A172 (cell line): ENCODE measurements at regions not wholly inside any gene's neighbourhood (a gene's known extent, or its start where the extent isn't known, plus 50 kb on each side); places are given as distances from the start of the nearest gene placed in this dataset.

Source experiments
- DNase-seq: peaks from one replicate; pipeline ENCODE4 v3.0.0-alpha.2; 2015; ENCODE audit warnings: low spot score

DNA sequence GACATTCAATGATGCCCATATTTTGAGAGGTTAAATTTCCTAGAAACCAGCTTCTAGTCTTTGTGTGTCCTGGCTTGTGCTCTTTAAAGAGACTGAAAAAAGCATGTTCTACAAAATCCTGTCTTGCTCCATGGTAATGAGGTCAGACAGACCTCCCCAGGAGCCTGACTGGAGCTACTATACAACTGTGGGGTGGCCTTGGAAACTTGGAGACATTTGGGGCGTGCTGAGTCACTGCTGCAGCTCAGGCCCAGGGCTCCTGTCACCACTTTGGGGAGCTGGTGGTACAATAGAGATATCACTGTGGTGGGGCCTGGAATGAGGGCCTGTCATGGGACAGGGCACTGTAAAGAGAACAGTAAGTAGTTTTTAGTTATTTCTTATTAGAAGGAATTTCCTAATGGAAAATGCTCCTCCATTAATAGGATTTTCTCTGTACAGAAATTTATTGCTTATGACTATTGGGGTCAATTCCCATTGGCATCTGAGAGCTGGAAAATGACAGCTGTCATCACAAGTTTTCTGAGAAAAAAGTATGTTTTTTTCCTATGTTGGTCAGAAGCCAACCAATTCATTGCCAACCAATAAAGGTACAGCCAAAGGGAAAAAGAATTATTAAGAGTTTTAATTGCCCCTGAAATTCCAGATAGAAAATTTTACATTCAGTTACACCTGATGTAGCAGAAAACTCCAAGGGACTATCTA, 207.4 kb upstream of the JADE1 start:
- peak; percentile 22 for DNase-seq

DNA sequence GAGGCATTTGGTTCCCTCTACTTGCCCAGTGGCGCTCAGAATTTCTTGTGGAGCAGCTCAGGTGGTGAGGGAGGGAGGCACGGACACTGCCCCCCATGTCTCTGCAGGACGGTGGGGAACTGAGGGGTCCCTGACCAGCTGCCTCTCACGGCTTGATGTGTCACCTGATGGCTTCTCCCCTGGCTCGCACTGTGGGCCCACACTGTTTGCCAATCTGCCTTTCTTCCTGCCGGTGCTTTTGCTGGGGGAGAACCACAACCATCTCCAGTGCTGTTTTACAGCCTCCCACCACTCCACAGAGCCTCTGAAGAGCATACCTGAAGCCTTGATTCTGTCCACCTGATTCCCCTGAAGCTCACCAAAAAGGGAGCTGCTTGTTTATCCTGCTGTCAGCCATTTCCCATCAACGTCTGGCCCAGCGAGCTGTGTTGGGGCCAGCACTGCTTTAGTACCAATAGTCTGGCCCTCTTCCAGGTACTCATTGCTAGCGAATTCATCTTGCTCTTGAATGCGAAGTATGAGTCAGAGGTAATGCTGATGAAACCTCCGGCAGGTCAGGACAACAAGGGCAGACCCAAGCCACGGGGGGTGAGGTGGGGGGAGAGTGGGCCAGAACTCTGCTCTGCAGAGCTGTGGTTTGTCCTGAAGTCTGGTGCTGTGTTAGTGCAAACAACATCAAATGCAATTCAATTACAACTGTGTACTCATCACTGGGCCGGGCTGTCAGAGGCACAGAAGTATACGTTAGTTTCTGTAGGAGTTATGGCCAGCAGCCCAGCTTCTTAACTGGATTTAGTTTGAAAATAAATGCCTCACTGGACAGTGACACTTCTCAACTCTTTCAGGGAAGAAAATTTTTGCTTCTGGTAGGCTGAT, 208.3 kb upstream of the JADE1 start:
- DNase-seq = peak; percentile 88

DNA sequence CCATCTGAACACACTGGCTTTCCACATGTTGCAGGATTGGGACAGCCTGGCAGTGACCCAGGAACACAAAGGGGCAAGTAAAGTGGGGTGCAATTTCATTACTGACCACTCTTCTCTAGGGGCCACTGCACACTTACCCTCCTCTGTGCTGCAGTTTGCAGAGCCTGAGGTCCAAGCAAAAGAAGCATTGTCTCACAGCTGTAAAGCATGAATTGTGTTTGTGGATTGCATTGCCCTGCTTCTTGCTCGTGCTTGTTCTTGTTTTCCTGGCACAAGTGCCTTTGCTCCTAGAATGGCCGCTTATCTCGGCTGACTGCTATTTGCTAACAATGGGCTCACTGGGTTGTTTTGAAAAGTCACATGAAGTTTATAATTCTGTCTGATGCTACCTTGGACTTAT, 209.1 kb upstream of the JADE1 start:
- no peak for DNase-seq

DNA sequence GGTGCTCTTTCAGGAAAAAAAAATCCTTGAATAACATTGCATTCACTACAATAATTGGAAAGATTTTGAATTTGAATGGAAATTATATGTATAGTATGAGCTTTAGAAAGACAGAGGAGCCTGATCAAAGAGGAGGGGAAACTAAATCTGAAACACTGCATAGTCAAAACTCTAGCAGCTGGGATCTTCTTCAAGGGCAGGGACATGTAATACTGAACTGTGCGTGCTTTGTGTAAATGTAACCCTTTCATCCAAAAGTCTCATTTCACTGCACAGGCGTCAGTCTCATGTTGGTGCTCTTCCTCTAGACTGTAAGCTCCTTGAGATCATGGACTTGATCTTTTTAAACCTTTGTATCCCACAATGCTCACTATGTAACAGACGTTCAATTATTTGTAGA, 212.0 kb upstream of the JADE1 start:
- DNase-seq = no peak

DNA sequence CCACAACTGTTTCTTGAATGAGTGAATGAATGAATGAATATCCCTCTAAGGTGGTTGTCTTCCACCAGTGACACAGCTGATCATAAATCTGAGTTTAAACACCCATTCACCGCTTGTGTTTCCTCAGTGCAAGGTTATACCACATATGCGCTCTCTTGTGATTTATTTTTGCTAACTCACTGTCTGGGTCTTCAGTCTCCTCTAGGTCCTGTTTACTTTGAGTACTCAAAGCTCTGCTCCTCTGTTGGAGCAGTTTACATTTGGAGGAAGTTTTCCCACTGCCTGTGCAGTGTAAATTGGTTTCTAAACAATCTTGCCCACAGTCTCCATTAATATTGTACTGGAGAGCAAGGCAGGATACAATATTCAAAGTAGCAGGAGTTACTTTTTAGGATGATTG, 212.6 kb upstream of the JADE1 start:
- DNase-seq = no peak

DNA sequence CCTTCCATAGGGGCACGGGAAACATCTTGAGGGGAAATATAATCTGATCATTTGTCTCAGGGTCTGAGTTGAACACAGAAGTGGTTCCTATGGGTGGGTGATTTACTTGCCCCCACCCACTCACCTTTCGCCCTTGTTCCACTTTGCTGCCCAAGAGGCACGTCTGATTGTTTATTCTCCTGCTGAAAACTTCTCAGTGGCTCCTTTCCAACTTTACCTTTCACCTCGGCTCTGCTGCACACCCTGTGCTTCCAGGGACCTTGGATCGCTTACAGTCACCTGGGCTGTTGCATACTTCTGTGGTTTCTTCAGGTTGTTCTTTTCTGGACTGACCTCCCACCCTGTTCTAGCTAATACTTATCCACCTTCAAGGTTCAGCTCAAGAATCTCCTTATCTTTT, 213.4 kb upstream of the JADE1 start:
- DNase-seq = no peak

DNA sequence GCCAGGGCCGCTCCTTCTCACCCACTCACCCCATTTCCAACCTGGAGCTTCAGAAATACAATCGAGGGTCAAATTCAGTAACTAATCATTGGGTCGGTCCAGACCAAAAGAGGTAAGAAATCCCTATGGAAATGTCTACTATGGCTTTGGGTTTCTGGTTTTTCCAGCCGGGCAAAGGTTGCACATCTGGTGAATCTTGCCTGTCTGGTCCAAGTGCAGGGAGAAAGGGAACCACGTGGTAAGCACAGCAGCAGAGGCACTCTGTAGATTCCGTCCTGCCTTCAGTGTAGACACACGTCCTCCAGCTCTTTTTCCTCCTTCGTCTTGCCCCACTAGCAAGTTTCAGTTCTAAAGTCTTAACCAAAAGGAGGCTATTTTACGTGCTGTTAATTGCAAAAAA, 218.0 kb upstream of the JADE1 start:
- no peak for DNase-seq

DNA sequence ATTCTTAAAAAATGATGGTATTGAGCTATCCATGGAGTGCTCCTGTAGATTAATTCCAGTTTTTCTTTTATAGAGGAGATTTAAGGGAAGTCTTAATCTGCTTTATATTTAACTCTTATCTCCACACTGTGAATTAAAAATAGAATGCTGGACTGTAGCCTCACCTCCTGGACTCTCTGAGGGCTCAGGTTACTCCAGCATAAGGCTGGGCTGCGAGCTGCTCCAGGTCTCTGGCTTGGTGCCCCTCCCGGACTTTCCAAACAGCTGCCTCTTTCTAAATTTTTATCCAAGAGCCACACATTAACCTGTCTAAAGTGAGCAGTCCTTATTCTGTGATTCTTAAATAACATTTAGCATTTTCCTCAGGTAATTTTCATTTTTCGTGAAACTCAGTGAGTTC, 218.7 kb upstream of the JADE1 start:
- no peak for DNase-seq

DNA sequence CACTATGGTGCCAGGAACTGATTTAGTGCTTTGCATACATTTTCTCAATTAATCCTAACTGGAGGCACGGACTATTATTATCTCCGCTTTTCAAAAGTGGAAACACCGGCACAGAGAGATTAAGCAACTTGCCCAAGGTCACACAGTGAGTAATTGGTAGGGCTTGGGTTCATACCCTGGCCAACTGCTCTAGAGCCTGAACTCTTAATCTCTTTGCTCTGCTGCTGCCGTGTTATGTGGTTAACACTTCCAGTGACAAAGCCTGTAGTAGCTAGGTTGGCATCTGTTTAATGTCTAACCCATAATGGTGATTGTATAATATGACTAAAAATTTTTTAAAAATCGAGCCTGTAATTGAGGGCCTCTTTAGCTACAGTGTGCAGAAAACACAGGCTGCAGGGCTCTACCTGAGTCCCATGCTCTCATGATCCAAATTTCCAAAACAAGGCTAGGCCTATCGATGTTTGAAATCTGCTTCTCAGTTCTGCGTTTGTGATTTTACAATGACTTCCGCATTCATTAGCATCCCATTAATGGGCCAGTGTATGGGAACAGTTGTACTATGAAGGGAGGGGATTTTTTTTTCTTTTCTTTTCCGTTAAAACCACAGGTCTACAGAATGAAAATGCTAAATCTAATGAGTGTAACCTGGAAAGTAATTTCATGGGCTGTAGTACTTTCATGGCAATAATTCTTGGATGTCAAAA, 219.3 kb upstream of the JADE1 start:
- no peak for DNase-seq

DNA sequence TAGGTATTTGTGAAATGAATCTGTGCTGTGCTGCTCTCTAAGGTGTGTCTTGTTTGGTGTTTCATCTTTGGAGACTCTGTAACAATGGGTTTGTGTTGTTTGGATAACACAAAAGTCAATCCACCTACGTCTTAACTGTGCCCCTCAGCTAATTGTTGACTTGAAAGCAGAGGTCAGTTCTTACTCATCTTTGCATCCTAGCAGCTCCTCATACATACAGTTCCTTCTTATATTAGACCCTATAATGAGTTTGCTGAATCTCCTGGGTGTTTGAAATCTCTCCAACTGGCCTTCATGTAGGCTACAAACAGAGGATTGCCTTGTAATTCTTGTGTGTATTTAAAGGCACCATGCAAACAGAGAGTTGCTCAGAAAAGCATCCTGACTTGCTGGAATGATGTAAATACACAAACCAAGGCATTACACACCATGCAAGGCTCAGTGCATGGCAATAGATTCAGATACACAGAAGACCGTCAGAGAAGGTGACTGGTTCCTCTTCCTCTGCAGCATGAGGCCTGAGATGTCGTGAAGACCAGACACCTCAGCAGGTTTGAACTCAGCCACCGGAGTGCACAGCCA, 220.0 kb upstream of the JADE1 start:
- no peak for DNase-seq

DNA sequence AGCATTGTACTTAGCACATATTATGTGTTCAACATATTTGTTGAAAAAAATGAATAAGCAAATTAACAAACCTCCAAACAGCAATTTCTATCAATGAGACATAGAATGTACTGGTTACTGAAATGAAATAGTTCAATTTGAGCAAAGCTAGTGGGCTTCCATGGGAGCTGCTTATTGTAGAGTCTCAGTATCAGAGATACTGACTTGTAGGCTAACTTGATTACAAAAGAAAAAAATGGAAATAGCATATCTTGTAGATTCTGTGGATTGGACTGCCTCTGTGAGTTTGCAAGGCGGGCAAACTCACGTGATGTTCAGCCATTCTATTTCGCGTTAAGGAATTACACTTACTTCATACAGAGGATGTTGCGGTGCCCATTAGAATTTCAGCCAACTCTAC, 222.1 kb upstream of the JADE1 start:
- DNase-seq = no peak

DNA sequence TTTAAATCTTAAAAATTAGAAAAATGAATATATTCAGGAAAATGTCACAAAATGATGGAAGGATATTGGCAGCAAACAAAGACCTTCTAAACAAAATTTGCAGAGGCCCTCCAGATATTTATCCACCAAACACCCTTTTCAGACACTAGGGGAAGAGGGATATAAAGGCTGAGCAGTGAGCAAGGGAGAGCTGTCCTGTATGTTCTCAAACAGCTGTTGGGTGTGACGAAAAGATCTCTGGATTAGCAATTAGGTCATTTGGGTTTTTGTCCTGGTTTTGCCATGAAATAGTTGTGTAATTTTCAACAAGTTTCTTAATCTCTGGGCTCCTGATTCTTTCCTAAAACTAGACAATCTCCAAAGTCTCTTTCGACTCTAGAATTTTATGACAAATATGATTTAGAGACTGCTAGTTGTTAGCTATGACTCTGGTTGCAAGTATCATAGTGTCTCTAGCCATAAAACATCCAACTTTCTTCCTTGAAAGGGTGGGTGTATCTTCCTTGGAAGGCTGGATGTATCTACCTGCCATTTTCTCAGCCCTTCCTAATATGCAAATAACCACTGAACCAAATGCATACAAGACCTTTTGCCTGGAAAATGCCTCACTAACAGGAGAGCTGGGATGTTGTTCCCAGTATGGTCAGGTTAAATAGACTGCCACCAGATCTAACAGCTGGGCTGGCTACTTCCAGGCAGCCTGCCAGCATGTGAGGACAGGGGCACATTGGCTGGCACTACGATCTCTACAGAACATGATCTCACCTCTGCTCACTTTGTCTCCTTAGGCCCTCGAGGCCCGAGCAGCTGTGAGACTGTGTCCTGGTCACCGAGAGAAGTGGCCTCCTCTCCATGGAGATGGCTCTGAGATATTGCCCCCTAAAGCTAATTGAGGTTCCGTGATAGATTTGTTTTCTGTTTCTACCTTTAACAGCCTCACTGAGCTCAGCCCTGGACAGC, 225.5 kb upstream of the JADE1 start:
- DNase-seq = no peak

DNA sequence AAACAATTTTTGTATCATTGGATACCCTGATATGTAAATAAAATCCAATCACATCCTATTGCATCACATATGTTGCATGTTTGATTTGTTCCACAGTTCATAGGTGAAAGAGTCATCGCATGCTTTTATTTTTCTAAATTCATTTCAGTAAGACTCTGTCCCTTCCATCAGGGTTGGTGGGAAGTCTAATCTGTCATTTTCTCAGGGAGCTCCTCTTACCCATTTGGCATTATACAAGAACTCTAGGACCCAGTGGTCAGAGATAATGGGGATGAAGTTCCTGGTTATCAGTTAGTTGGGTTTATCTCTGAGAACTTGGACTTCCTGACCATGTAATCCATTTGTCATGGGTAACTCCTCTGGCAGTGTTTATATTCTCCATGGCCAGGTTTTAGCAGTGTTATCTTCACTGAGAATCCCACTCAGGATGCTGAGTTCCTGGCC, 227.1 kb upstream of the JADE1 start:
- DNase-seq = no peak

DNA sequence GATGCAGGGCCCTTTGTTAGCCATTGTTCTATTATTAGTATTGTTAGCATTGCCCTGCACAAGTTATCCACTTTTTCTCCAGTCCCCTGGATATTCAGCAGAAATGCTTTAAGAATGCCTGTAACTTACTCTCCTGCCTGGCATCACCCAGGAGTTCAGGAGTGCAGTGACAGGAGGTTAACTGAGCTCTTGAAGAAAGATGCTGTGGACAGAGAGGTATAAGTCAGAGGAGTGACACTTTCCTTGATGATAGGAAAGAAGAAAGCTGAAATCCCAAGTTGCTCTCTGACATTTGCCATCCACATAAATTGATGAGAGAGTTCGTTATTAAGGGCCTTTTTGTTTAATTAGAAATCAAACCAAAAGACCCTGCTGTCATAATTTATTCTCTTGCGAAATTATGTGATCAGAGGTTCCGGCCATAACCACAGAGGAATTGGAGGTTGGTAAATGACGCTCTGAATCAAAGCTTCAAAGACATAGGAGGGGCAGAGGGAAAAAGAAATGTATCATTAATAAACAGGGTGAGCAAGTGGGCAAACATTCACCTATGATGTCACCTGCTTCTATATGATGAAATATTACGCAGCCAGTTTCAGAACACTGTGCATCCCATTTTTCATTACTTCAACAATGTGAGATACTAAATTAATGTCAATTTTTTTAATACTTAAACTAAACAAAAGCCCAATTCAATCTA, 230.2 kb upstream of the JADE1 start:
- no peak for DNase-seq

DNA sequence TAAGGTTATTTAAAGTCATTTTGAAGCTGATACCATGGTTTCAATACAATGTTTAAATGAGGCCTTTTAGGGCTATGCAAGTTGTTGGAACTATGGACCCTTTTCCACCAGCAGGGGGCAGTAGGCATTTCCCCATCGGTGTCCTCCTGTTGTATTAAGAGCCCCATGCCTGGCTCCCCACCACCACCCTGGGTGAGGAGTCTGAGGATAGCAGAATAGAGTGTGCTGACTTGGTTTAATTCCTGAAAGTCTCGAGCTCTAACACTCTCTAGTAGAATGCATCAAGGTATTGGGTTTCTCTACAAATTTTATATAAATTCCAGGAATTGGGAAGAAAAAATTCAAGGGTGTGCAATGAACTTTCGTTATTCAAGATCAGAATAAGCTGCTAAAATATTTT, 234.8 kb upstream of the JADE1 start:
- DNase-seq = peak; percentile 58

DNA sequence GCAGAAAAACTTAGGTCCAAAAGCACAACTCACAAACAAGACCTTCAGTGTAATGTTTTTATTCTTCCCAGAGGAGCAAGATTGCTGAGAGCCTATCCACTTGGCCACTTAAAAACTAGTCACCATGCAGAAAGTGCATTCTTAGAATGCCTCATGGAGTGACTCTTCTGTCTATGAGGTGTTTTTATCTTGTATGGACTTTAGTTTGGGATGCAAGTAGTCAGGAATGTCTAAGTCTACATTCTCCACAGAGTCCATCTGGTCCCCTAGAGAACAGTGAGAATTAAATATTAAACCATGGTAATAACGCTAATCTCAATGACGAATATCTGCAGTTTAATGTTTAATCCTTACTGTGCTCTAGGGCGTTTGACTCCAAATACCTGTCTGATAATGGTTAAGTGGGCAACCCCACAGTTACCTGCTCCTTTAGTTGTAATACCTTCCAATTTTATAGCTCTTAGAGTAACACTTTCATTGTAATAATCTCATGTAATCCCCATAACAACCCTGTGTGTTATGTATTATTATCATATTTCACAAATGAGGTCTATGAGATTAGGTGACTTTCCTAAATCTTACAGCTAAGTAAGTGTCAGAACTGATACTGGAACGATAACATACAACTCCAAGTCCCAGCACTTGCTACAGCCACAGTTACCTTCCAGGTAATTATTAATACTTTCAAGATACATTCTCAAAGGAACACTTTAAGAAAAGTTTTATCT, 235.6 kb upstream of the JADE1 start:
- DNase-seq = peak; percentile 76

DNA sequence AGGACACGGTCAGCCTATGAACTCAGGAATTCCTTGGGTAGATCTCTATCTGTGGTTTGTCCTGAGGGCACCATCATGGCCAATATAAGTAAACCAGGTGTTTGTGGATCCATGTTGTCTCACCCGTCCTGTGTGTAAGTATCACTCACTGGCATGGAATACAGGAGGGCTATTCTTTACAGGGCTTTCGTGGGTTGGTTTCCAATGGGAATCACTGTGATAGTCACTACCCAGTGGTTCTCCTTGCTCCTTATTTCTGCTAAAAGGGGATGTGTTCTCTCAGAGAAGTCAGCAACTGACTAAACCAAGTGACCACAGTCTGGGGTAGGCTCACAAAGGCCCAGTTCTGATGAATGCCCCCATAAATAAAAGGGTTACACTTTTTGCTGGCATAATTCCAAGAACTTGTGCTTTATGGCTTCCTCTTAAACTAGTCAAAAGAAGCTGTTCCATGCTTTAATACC, 236.7 kb upstream of the JADE1 start:
- peak; percentile 40 for DNase-seq

DNA sequence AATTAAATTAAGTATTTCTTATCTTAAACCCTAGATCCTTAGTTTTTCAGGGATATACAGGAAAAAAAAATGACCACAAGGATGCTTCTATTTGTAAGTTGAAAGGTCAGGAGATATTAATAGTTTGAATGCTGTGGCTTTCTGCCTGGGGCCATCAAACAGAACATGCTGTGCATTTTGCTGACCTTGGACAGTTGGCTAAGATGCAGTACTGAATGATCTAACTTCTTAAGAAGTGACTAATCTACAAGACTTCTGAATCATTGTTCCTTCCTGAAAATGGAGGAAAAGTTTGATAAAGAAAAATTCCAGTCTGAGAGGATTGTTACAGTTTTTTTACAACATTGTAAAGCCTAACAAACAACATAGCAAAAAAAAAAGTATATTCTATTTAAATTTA, 237.8 kb upstream of the JADE1 start:
- peak; percentile 90 for DNase-seq

DNA sequence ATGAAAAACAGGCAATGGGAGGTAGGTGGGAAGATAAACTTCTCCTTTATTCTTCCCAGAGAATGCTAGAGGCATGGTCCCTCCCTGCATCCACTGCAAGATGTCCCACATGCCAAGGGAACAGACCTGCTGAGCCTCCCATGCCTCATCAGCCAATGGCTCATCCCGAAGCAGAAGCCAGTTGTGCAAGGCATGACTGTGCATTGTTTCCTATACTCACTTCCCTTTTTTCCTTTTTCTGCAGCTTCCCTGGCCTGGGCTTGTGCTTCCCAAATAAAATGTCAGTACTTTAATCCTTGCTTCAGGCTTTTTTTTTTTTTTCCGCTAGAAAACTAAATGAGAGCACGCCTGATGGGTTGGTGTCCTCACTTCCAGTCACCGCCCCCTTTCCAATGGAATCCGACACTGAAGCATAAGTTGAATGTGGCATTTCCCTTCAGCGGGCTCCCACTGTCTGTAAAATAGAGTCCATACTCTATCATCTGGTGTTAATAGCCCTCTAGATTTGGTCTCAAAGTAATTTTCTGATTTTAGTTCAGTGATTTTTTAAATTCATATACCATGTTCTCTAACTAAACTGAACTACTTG, 239.0 kb upstream of the JADE1 start:
- peak; percentile 21 for DNase-seq
